ENCODE measurements at regions not wholly inside any gene's neighbourhood (a gene's known extent, or its start where the extent isn't known, plus 50 kb on each side); places are given as distances from the start of the nearest gene placed in this dataset.

- Histone ChIP-seq H3K36me3 (ENCODE audit: insufficient read depth, low read length) (no peaks in the 10 kb centered on the region), H3K27ac (no peak overlapping the region), H3K4me3 (no peak overlapping the region), H3K9me3 (ENCODE audit: low read depth, low read length) (no peaks in the 10 kb centered on the region), H3K9ac (ENCODE audit: insufficient read length) (no peak overlapping the region)
- DNase-seq (ENCODE audit: low read depth, low spot score), result no peak
- TF ChIP-seq POLR2AphosphoS5 (IDR thresholded peaks at IDR 0.05; ENCODE audit: borderline replicate concordance, low read depth, low read length) (no peak), FOXP2 (optimal IDR thresholded peaks at IDR 0.05; ENCODE audit: control extremely low read depth, extremely low read length, insufficient read depth) (no peak), EZH2 (IDR thresholded peaks at IDR 0.05) (no peak)
These were observed 459.0 kb upstream of the ATP2B1 start for GRCh38 chr12:90167518-90168208.

GRCh38 chr12:90166671-90167070 lies 458.0 kb upstream of the ATP2B1 start:
- Histone ChIP-seq H3K36me3 (ENCODE audit: insufficient read depth, low read length) (no peaks in the 10 kb centered on the region), H3K27ac (no peak overlapping the region), H3K4me3 (no peak overlapping the region), H3K9me3 (ENCODE audit: low read depth, low read length) (no peaks in the 10 kb centered on the region), H3K9ac (ENCODE audit: insufficient read length) (no peak overlapping the region)
- no peak for TF ChIP-seq EZH2 (IDR thresholded peaks at IDR 0.05)
- TF ChIP-seq POLR2AphosphoS5 (IDR thresholded peaks at IDR 0.05; ENCODE audit: borderline replicate concordance, low read depth, low read length), result no peak
- TF ChIP-seq FOXP2 (optimal IDR thresholded peaks at IDR 0.05; ENCODE audit: control extremely low read depth, extremely low read length, insufficient read depth), result no peak
- no peak for DNase-seq (ENCODE audit: low read depth, low spot score)

GRCh38 chr12:90166012-90166411 lies 457.4 kb upstream of the ATP2B1 start:
- no peak for DNase-seq (ENCODE audit: low read depth, low spot score)
- no peaks in the 10 kb centered on the region for H3K9me3 ChIP-seq (ENCODE audit: low read depth, low read length)
- no peak overlapping the region for H3K27ac ChIP-seq
- H3K9ac ChIP-seq (ENCODE audit: insufficient read length), result no peak overlapping the region
- TF ChIP-seq FOXP2 (optimal IDR thresholded peaks at IDR 0.05; ENCODE audit: control extremely low read depth, extremely low read length, insufficient read depth) (no peak), EZH2 (IDR thresholded peaks at IDR 0.05) (no peak), POLR2AphosphoS5 (IDR thresholded peaks at IDR 0.05; ENCODE audit: borderline replicate concordance, low read depth, low read length) (no peak)
- no peak overlapping the region for H3K4me3 ChIP-seq
- H3K36me3 ChIP-seq (ENCODE audit: insufficient read depth, low read length), result no peaks in the 10 kb centered on the region

- Histone ChIP-seq H3K27ac (no peak overlapping the region), H3K4me3 (no peak overlapping the region), H3K9me3 (ENCODE audit: low read depth, low read length) (no peaks in the 10 kb centered on the region), H3K9ac (ENCODE audit: insufficient read length) (no peak overlapping the region), H3K36me3 (ENCODE audit: insufficient read depth, low read length) (no peaks in the 10 kb centered on the region)
- TF ChIP-seq FOXP2 (optimal IDR thresholded peaks at IDR 0.05; ENCODE audit: control extremely low read depth, extremely low read length, insufficient read depth), result no peak
- no peak for TF ChIP-seq POLR2AphosphoS5 (IDR thresholded peaks at IDR 0.05; ENCODE audit: borderline replicate concordance, low read depth, low read length)
- no peak for TF ChIP-seq EZH2 (IDR thresholded peaks at IDR 0.05)
- DNase-seq (ENCODE audit: low read depth, low spot score), result no peak
These were observed 455.3 kb upstream of the ATP2B1 start for GRCh38 chr12:90163975-90164374.

GRCh38 chr12:90153827-90154226 lies 445.2 kb upstream of the ATP2B1 start:
- Histone ChIP-seq H3K9ac (ENCODE audit: insufficient read length) (no peak overlapping the region), H3K36me3 (ENCODE audit: insufficient read depth, low read length) (no peaks in the 10 kb centered on the region), H3K9me3 (ENCODE audit: low read depth, low read length) (no peaks in the 10 kb centered on the region), H3K27ac (no peak overlapping the region), H3K4me3 (no peak overlapping the region)
- DNase-seq (ENCODE audit: low read depth, low spot score), result no peak
- TF ChIP-seq FOXP2 (optimal IDR thresholded peaks at IDR 0.05; ENCODE audit: control extremely low read depth, extremely low read length, insufficient read depth) (no peak), POLR2AphosphoS5 (IDR thresholded peaks at IDR 0.05; ENCODE audit: borderline replicate concordance, low read depth, low read length) (no peak), EZH2 (IDR thresholded peaks at IDR 0.05) (no peak)

GRCh38 chr12:90152897-90153624 lies 444.4 kb upstream of the ATP2B1 start:
- Histone ChIP-seq H3K36me3 (ENCODE audit: insufficient read depth, low read length) (no peaks in the 10 kb centered on the region), H3K9ac (ENCODE audit: insufficient read length) (no peak overlapping the region), H3K4me3 (no peak overlapping the region), H3K9me3 (ENCODE audit: low read depth, low read length) (no peaks in the 10 kb centered on the region), H3K27ac (no peak overlapping the region)
- TF ChIP-seq FOXP2 (optimal IDR thresholded peaks at IDR 0.05; ENCODE audit: control extremely low read depth, extremely low read length, insufficient read depth), result no peak
- TF ChIP-seq POLR2AphosphoS5 (IDR thresholded peaks at IDR 0.05; ENCODE audit: borderline replicate concordance, low read depth, low read length), result no peak
- TF ChIP-seq EZH2 (IDR thresholded peaks at IDR 0.05), result no peak
- DNase-seq (ENCODE audit: low read depth, low spot score), result peak; percentile 6

- no peaks in the 10 kb centered on the region for H3K36me3 ChIP-seq (ENCODE audit: insufficient read depth, low read length)
- no peak overlapping the region for H3K9ac ChIP-seq (ENCODE audit: insufficient read length)
- DNase-seq (ENCODE audit: low read depth, low spot score), result no peak
- no peak overlapping the region for H3K4me3 ChIP-seq
- H3K27ac ChIP-seq, result no peak overlapping the region
- TF ChIP-seq EZH2 (IDR thresholded peaks at IDR 0.05), result no peak
- TF ChIP-seq POLR2AphosphoS5 (IDR thresholded peaks at IDR 0.05; ENCODE audit: borderline replicate concordance, low read depth, low read length), result no peak
- no peaks in the 10 kb centered on the region for H3K9me3 ChIP-seq (ENCODE audit: low read depth, low read length)
These were observed 442.9 kb upstream of the ATP2B1 start for GRCh38 chr12:90151491-90152015.

- no peak overlapping the region for H3K27ac ChIP-seq
- no peaks in the 10 kb centered on the region for H3K36me3 ChIP-seq (ENCODE audit: insufficient read depth, low read length)
- no peak overlapping the region for H3K9ac ChIP-seq (ENCODE audit: insufficient read length)
- TF ChIP-seq FOXP2 (optimal IDR thresholded peaks at IDR 0.05; ENCODE audit: control extremely low read depth, extremely low read length, insufficient read depth), result no peak
- no peak for DNase-seq (ENCODE audit: low read depth, low spot score)
- no peak overlapping the region for H3K4me3 ChIP-seq
- H3K9me3 ChIP-seq (ENCODE audit: low read depth, low read length), result no peaks in the 10 kb centered on the region
These were observed 440.8 kb upstream of the ATP2B1 start for GRCh38 chr12:90149453-90149852.
